ENCODE measurements at regions not wholly inside any gene's neighbourhood (a gene's known extent, or its start where the extent isn't known, plus 50 kb on each side); places are given as distances from the start of the nearest gene placed in this dataset.

GRCh38 chr13:47330031-47330430 is 433.2 kb upstream of the HTR2A start:
- Mint-ChIP-seq H3K4me3 (no peak overlapping the region), H3K36me3 (ENCODE audit: insufficient read depth in 1 of 3, low read depth in 3 of 3) (no peaks in the 10 kb centered on the region; a peak in 1 of 7 replicates), H3K9me3 (no peaks in the 10 kb centered on the region), H3K4me1 (peaks cover 4 to 5% of the 10 kb centered on the region in 2 experiments; a peak in 2 of 4 replicates), H3K27ac (no peak overlapping the region), H3K27me3 (ENCODE audit: low read depth) (no peaks in the 10 kb centered on the region)
- Histone ChIP-seq H4K8ac (replicated peaks; ENCODE audit: insufficient read length, low read depth, low read length) (no peak overlapping the region), H3K4ac (ENCODE audit: low read depth, low read length) (no peak overlapping the region), H4K5ac (ENCODE audit: insufficient read length, low read depth, low read length) (no peak overlapping the region), H2BK15ac (ENCODE audit: low read depth, low read length) (no peak overlapping the region), H3T11ph (ENCODE audit: low read length) (no peak overlapping the region), H2BK12ac (ENCODE audit: insufficient read length, low read depth, low read length) (no peak overlapping the region), H3K27me3 (ENCODE audit: insufficient read depth, low read length) (no peaks in the 10 kb centered on the region), H2BK20ac (ENCODE audit: low read depth, low read length, poor library complexity, severe bottlenecking) (no peak overlapping the region), H4K20me1 (ENCODE audit: control insufficient read depth, insufficient read depth, insufficient read length) (no peaks in the 10 kb centered on the region), H3K18ac (ENCODE audit: insufficient read length, low read depth, low read length) (no peak overlapping the region), H3K79me1 (ENCODE audit: insufficient read depth, low read depth, low read length, poor library complexity, severe bottlenecking) (no peaks in the 10 kb centered on the region), H3K23me2 (ENCODE audit: insufficient read length, low read depth, low read length, poor library complexity, severe bottlenecking) (no peaks in the 10 kb centered on the region), H2AK5ac (ENCODE audit: insufficient read length, low read length) (no peak overlapping the region), H2BK120ac (ENCODE audit: low read depth, low read length, poor library complexity, severe bottlenecking) (no peak overlapping the region), H3K23ac (ENCODE audit: insufficient read length, low read depth, low read length) (no peak overlapping the region), H3K4me2 (ENCODE audit: insufficient read depth, insufficient read length, low read length) (no peak overlapping the region), H3K27ac (ENCODE audit: insufficient read length, low read depth, low read length) (no peak overlapping the region), H2BK5ac (ENCODE audit: insufficient read length, low read length) (no peak overlapping the region), H3K4me1 (ENCODE audit: insufficient read depth, low read length) (no peaks in the 10 kb centered on the region), H3K79me2 (ENCODE audit: insufficient read depth, low read length) (no peaks in the 10 kb centered on the region), H4K91ac (ENCODE audit: insufficient read length, low read depth, low read length) (no peak overlapping the region), H3K14ac (ENCODE audit: insufficient read depth, low read length) (no peak overlapping the region), H2AFZ (ENCODE audit: low read length) (no peak overlapping the region), H3K9ac (ENCODE audit: extremely low read depth, insufficient read length, low read length) (no peak overlapping the region), H3K9me3 (ENCODE audit: control insufficient read depth, low read depth, low read length) (no peaks in the 10 kb centered on the region), H3K56ac (ENCODE audit: insufficient read length, low read depth, low read length) (no peak overlapping the region)
- no peak for TF ChIP-seq CTCF (conservative IDR thresholded peaks at IDR 0.05)
- no CpG with 5 or more reads among the region's 6 CpGs for WGBS (ENCODE audit: extremely low coverage, insufficient read length, low lambda C conversion rate)
- no peak for DNase-seq

All from H9 (cell line).